ENCODE measurements at regions not wholly inside any gene's neighbourhood (a gene's known extent, or its start where the extent isn't known, plus 50 kb on each side); places are given as distances from the start of the nearest gene placed in this dataset.

DNA sequence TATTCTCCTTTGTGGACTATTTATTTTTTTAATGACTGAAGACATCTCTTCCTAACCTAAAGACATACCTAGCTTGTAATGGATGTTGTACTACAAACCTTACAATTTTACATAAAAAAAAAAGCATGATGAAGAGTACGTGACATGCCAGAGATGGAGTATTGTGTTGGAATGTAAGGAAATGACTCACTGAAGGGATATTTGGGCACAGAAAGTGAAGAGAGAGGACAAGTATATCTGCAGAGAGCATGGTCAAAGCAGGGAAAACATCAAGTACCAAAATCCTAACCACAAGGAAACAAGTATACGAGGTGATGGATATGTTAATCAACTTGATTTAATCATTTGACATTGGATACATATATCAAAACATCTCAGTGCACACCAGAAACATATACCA lies 1051.4 kb upstream of the PRKX start:
- CTCF ChIA-PET: no interaction called here
- POLR2A ChIA-PET: no interaction called here
- no peak for DNase-seq (ENCODE audit: low read depth, low spot score)
- no peak overlapping the region for H3K4me3 ChIP-seq (ENCODE audit: low read depth, low read length)
- TF ChIP-seq, protein P1, sequence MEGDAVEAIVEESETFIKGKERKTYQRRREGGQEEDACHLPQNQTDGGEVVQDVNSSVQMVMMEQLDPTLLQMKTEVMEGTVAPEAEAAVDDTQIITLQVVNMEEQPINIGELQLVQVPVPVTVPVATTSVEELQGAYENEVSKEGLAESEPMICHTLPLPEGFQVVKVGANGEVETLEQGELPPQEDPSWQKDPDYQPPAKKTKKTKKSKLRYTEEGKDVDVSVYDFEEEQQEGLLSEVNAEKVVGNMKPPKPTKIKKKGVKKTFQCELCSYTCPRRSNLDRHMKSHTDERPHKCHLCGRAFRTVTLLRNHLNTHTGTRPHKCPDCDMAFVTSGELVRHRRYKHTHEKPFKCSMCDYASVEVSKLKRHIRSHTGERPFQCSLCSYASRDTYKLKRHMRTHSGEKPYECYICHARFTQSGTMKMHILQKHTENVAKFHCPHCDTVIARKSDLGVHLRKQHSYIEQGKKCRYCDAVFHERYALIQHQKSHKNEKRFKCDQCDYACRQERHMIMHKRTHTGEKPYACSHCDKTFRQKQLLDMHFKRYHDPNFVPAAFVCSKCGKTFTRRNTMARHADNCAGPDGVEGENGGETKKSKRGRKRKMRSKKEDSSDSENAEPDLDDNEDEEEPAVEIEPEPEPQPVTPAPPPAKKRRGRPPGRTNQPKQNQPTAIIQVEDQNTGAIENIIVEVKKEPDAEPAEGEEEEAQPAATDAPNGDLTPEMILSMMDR (IDR thresholded peaks at IDR 0.05; ENCODE audit: insufficient read depth, low read length, missing control alignments): no peak

DNA sequence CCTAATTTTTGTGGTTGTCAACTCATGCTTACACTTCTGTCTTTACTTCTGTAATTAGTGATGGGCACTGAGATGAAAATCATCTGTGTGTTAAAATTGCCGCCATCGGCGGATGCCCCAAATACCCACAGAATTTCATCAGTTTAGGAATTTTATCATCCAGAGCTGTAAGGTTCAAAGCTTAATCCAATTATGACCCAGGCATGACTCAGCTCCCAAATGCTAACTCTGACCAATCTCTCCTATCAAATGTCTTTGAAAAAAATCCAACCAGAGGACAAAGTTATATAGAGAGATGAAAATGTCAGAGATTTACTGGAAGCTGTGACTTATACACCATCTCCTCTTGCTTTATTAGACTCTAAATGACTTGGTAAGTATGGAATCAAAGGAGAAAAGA lies 1048.7 kb upstream of the PRKX start:
- POLR2A ChIA-PET: no interaction called here
- no peak for DNase-seq (ENCODE audit: low read depth, low spot score)
- H3K4me3 ChIP-seq (ENCODE audit: low read depth, low read length): no peak overlapping the region
- TF ChIP-seq, protein P1 (IDR thresholded peaks at IDR 0.05; ENCODE audit: insufficient read depth, low read length, missing control alignments): no peak
- CTCF ChIA-PET: no interaction called here

DNA sequence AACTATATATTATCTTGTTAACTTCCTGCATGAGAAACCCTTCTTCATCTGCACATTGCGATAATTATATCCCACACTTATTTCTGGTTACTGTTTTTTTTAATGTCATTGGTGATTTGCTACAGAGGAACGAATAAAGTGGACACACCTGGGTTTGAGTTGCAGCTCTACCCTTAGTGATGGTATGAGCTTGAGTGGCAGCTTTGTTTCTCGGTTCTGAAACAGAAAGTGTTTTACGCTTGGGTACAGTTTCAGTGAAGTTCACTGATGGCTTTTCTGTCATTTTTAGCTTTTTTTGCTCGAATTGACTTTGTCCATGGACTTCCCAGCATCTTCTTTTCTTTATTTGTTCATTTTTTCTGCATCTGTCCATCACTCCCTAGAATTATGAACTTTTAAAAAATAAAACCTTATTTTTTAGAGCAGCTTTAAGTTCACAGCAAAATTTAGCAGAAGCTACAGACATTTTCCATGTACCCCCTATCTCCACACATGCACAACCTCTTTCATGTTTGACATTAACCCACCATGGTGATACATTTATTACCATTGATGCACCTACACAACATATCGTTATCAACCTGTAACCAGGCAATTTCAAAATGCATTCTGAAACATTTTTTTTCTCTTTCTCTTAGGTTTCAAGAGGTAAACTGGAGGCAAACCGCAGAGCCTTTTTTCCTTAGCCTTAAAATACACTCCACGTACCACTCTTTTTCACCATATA lies 1041.6 kb upstream of the PRKX start:
- ChIA-PET CTCF (no interaction called here), POLR2A (no interaction called here)
- TF ChIP-seq, protein P1 (IDR thresholded peaks at IDR 0.05; ENCODE audit: insufficient read depth, low read length, missing control alignments): no peak
- DNase-seq (ENCODE audit: low read depth, low spot score): no peak
- H3K4me3 ChIP-seq (ENCODE audit: low read depth, low read length): no peak overlapping the region

DNA sequence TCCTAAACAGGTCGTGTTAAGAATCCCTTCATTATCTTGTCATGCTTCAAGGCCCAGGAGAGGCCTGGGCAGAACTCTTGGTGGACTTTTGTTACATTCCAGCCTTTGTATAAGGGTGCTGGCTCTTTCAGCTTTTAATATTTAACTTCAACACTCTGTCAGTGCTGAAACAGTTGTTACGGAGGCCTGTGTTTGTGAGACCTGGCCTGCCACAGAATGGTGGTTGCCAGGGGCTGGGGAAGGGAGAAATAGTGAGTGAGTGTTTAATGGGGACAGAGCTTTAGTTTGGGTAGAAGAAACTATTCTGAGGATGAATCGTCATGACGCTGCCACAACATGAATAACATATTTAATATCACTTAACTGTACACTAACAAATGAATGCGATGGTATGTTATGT lies 1027.6 kb upstream of the PRKX start:
- ChIA-PET POLR2A (no interaction called here), CTCF (no interaction called here)
- no peak for DNase-seq (ENCODE audit: low read depth, low spot score)
- TF ChIP-seq, protein P1 (IDR thresholded peaks at IDR 0.05; ENCODE audit: insufficient read depth, low read length, missing control alignments): no peak
- no peak overlapping the region for H3K4me3 ChIP-seq (ENCODE audit: low read depth, low read length)

DNA sequence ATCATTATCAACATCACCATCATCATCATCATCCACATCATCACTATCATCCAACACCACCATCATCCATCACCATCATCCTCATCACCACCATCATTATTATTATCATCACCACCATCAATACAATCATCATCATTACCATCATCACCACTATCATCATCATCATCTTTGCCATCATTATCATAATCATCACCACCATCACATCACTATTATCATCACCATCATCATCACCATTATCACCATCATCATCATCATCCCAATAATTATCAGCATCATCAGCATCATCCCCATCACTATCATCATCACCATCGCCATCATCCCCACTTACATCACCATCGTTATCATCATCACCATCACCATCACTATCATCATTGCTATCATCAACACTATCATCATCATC lies 1021.9 kb upstream of the PRKX start:
- CTCF ChIA-PET: no interaction called here
- POLR2A ChIA-PET: no interaction called here
- TF ChIP-seq, protein P1 (IDR thresholded peaks at IDR 0.05; ENCODE audit: insufficient read depth, low read length, missing control alignments): no peak
- no peak overlapping the region for H3K4me3 ChIP-seq (ENCODE audit: low read depth, low read length)
- DNase-seq (ENCODE audit: low read depth, low spot score): no peak

DNA sequence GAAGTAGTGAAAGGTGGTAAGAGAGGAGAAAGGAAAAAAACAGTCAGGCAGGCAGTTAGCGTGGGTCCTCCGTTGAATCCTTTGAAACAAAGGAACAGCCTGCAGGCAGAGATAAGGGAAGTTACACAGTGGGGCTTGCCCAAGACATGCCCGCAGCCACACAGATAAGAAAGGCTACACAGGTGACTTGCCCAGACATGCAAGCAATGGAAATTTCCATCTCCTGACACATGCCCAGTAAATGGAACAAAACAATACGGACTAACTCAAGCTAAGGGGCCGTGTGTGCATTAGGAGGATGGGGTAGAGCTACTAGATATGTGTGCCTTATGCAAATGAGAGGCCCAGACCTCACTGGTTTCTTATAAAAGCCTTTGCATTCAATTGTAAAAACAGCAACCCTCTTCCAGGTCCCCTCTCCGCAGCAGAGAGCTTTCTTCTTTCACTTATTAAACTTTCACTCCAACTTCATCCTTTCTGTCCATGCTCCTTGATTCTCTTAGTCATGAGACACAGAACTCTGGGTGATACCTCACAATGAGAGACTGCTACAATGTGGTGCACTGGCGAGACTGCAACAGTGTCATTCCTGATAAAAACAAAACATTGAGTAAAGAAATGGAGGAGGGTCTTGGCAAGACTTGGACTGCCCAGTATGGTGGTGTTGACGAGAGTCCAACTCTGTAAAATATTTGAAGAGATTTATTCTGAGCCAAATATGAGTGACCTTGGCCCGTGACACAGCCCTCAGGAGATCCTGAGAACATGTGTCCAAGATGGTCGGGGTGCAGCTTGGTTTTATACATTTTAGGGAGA lies 997.4 kb upstream of the PRKX start:
- no peak overlapping the region for H3K4me3 ChIP-seq (ENCODE audit: low read depth, low read length)
- ChIA-PET POLR2A (no interaction called here), CTCF (no interaction called here)
- DNase-seq (ENCODE audit: low read depth, low spot score): no peak
- TF ChIP-seq, protein P1 (IDR thresholded peaks at IDR 0.05; ENCODE audit: insufficient read depth, low read length, missing control alignments): no peak

Measured in AG04449 (cell line).